ENCODE measurements at regions not wholly inside any gene's neighbourhood (a gene's known extent, or its start where the extent isn't known, plus 50 kb on each side); places are given as distances from the start of the nearest gene placed in this dataset.

- peaks cover 0 to 14% of the 10 kb centered on the region in 2 donors for H3K9me3 ChIP-seq
- no peak overlapping the region for H3K27ac ChIP-seq
- no peak overlapping the region for H3K4me3 ChIP-seq
- DNase-seq (ENCODE audit: low spot score), result no peak
- H3K27me3 ChIP-seq, result no peaks in the 10 kb centered on the region
- H3K36me3 ChIP-seq, result no peaks in the 10 kb centered on the region
- TF ChIP-seq CTCF (IDR thresholded peaks at IDR 0.05), result no peak
- no peaks in the 10 kb centered on the region for H3K4me1 ChIP-seq
These were observed 97.7 kb upstream of the CDK6 start for GRCh38 chr7:92934096-92934495.

GRCh38 chr7:92932450-92932849, 96.1 kb upstream of the CDK6 start:
- no peaks in the 10 kb centered on the region for H3K4me1 ChIP-seq
- H3K9me3 ChIP-seq, result peaks cover 0 to 14% of the 10 kb centered on the region in 2 donors
- no peak overlapping the region for H3K27ac ChIP-seq
- H3K27me3 ChIP-seq, result no peaks in the 10 kb centered on the region
- no peaks in the 10 kb centered on the region for H3K36me3 ChIP-seq
- no peak for DNase-seq (ENCODE audit: low spot score)
- H3K4me3 ChIP-seq, result no peak overlapping the region
- TF ChIP-seq CTCF (IDR thresholded peaks at IDR 0.05), result no peak

- Histone ChIP-seq H3K27me3 (no peaks in the 10 kb centered on the region), H3K36me3 (no peaks in the 10 kb centered on the region), H3K4me3 (no peak overlapping the region), H3K27ac (no peak overlapping the region), H3K4me1 (no peaks in the 10 kb centered on the region), H3K9me3 (peaks cover 0 to 14% of the 10 kb centered on the region in 2 donors)
- no peak for DNase-seq (ENCODE audit: low spot score)
- TF ChIP-seq CTCF (IDR thresholded peaks at IDR 0.05), result no peak
These were observed 94.0 kb upstream of the CDK6 start for GRCh38 chr7:92930404-92930803.

- no peaks in the 10 kb centered on the region for H3K27me3 ChIP-seq
- no peak overlapping the region for H3K4me3 ChIP-seq
- H3K4me1 ChIP-seq, result no peaks in the 10 kb centered on the region
- no peak for DNase-seq (ENCODE audit: low spot score)
- H3K36me3 ChIP-seq, result no peaks in the 10 kb centered on the region
- no peak overlapping the region for H3K27ac ChIP-seq
- no peak for TF ChIP-seq CTCF (IDR thresholded peaks at IDR 0.05)
- H3K9me3 ChIP-seq, result peaks cover 0 to 14% of the 10 kb centered on the region in 2 donors
These were observed 90.3 kb upstream of the CDK6 start for GRCh38 chr7:92926697-92927044.

GRCh38 chr7:92925876-92926696, 89.7 kb upstream of the CDK6 start:
- no peak for DNase-seq (ENCODE audit: low spot score)
- peaks cover 0 to 14% of the 10 kb centered on the region in 2 donors for H3K9me3 ChIP-seq
- no peaks in the 10 kb centered on the region for H3K27me3 ChIP-seq
- H3K36me3 ChIP-seq, result no peaks in the 10 kb centered on the region
- H3K4me3 ChIP-seq, result no peak overlapping the region
- no peaks in the 10 kb centered on the region for H3K4me1 ChIP-seq
- TF ChIP-seq CTCF (IDR thresholded peaks at IDR 0.05), result no peak
- no peak overlapping the region for H3K27ac ChIP-seq

- H3K9me3 ChIP-seq, result peaks cover 0 to 3% of the 10 kb centered on the region in 2 donors
- no peak for TF ChIP-seq CTCF (IDR thresholded peaks at IDR 0.05)
- no peak overlapping the region for H3K4me3 ChIP-seq
- no peaks in the 10 kb centered on the region for H3K36me3 ChIP-seq
- H3K27ac ChIP-seq, result no peak overlapping the region
- DNase-seq (ENCODE audit: low spot score), result no peak
- H3K4me1 ChIP-seq, result no peaks in the 10 kb centered on the region
- H3K27me3 ChIP-seq, result no peaks in the 10 kb centered on the region
These were observed 88.4 kb upstream of the CDK6 start for GRCh38 chr7:92924800-92925199.
